ENCODE measurements at regions not wholly inside any gene's neighbourhood (a gene's known extent, or its start where the extent isn't known, plus 50 kb on each side); places are given as distances from the start of the nearest gene placed in this dataset.

DNA sequence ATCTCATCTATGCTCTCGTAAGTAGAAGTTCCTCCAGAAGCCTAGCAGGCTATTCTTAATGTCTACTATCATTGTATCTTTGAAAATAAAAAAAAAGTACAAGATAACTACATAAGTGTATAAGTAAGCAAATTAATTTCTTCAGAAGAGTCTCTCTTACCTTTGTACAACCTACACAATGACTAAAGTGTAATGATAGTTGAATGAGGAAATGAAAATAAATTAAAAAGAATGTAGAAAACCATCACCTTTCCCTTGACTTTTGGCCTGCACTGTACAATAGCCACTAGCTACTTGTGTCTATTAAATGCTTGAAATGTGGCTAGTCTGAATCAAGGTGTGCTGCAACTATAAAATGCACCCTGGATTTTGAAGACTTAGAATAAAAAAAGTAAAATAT lies 229.9 kb upstream of the FOXN3 start:
- Histone ChIP-seq H3K4me1 (no peaks in the 10 kb centered on the region), H3K4me3 (no peak overlapping the region), H3K27me3 (no peaks in the 10 kb centered on the region), H3K9me3 (no peaks in the 10 kb centered on the region), H3K36me3 (no peaks in the 10 kb centered on the region), H3K27ac (no peak overlapping the region)
- intact Hi-C loops (cut with DNase I): no loop called here
- TF ChIP-seq, protein P1, sequence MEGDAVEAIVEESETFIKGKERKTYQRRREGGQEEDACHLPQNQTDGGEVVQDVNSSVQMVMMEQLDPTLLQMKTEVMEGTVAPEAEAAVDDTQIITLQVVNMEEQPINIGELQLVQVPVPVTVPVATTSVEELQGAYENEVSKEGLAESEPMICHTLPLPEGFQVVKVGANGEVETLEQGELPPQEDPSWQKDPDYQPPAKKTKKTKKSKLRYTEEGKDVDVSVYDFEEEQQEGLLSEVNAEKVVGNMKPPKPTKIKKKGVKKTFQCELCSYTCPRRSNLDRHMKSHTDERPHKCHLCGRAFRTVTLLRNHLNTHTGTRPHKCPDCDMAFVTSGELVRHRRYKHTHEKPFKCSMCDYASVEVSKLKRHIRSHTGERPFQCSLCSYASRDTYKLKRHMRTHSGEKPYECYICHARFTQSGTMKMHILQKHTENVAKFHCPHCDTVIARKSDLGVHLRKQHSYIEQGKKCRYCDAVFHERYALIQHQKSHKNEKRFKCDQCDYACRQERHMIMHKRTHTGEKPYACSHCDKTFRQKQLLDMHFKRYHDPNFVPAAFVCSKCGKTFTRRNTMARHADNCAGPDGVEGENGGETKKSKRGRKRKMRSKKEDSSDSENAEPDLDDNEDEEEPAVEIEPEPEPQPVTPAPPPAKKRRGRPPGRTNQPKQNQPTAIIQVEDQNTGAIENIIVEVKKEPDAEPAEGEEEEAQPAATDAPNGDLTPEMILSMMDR (IDR thresholded peaks at IDR 0.05): no peak
- ATAC-seq (no peak), DNase-seq (no peak)
- 95 to 98% methylated on average over 1 of the region's 1 CpG for WGBS, 2 donors

DNA sequence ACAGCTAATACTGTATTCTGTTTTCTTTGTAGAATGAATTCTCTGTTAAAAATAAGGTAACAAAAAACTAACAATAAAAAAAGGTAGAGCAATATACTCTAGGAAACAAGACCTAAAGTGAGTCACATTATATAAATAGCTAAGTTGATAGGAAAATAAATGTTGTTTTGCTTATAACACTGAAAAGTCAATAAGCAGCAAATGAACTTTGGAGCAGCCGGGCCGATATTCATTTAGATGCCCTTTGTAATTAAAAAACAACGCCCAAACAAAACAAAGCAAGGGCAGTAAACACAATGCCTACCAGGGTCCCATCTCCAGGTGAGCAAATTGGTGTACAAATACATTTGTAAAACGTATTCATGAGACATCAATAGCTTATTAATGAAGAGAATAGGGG lies 227.6 kb upstream of the FOXN3 start:
- Histone ChIP-seq H3K27ac (no peak overlapping the region), H3K4me1 (no peaks in the 10 kb centered on the region), H3K36me3 (no peaks in the 10 kb centered on the region), H3K4me3 (no peak overlapping the region), H3K9me3 (peaks cover 0 to 5% (median 0%) of the 10 kb centered on the region in 11 donors), H3K27me3 (no peaks in the 10 kb centered on the region)
- WGBS, 2 donors: 84 to 92% methylated on average over 4 of the region's 4 CpGs
- DNase-seq: no peak
- ATAC-seq: no peak
- intact Hi-C loops (cut with DNase I): no loop called here
- TF ChIP-seq, protein P1 (IDR thresholded peaks at IDR 0.05): no peak

DNA sequence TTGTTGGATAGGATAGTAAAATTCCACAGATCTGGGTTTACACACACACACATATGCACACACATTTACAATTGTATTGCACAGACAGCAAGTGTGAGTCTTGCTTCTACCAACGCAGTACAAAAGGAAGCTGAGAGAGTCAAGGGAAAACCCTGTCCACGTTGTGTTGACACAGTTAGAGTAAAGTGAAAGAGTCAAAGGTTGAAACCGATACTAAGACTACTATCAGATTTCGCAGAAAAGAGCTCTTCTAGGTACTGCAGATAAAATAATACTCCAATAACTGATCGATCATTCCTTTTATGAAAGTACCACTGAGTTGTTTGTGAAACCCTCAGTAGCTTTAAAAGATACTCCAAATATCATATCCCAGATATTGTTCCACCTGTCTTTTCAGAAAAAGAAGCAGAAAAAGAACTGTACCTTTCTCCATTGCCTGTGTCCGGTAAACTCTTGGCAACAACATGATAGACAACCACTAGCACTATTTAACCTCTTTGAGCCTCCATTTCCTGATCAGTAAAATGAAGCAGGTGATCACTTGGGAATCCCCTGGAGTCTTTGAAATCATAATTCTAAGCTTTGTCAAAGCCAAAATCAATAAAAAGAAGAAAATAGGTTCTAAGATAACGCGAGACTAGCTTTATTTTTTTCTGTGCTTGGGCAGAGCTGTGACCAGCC lies 224.6 kb upstream of the FOXN3 start:
- WGBS, 2 donors: 79 to 83% methylated on average over 8 of the region's 8 CpGs
- ATAC-seq (no peak), DNase-seq (no peak)
- peak overlapping the region in 1 of 10 donors; percentile 28 for H3K27ac ChIP-seq
- intact Hi-C loops (cut with DNase I): no loop called here
- peaks cover 0 to 4% (median 0%) of the 10 kb centered on the region in 9 donors for H3K4me1 ChIP-seq
- no peaks in the 10 kb centered on the region for H3K36me3 ChIP-seq
- no peak overlapping the region for H3K4me3 ChIP-seq
- H3K27me3 ChIP-seq: no peaks in the 10 kb centered on the region
- TF ChIP-seq, protein P1 (IDR thresholded peaks at IDR 0.05): no peak
- H3K9me3 ChIP-seq: peaks cover 0 to 7% (median 0%) of the 10 kb centered on the region in 11 donors

DNA sequence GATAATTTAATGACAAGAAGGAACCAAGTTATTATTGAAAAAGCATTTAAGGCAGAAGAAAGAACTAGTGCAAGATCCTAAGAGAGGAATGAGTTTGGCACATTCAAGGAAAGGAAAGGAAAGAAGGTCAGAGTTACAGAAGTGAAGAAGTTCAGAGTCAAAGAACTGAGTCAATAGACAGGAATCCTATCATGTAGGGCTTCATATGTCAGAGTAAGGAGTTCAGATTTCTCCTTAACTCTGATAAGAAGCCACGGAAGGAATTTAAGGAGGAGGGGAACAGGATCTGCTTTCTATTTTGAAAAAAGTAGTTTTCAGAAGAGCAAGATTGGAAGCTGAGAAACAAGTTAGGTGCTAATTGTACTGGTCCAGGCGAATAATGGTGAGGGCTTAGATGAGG lies 223.1 kb upstream of the FOXN3 start:
- Histone ChIP-seq H3K27ac (no peak overlapping the region), H3K27me3 (no peaks in the 10 kb centered on the region), H3K4me3 (no peak overlapping the region), H3K4me1 (peaks cover 0 to 4% (median 0%) of the 10 kb centered on the region in 9 donors), H3K36me3 (no peaks in the 10 kb centered on the region), H3K9me3 (peaks cover 0 to 7% (median 0%) of the 10 kb centered on the region in 11 donors)
- TF ChIP-seq, protein P1 (IDR thresholded peaks at IDR 0.05): no peak
- ATAC-seq: no peak
- intact Hi-C loops (cut with DNase I): no loop called here
- WGBS, 2 donors: 75 to 85% methylated on average over 2 of the region's 2 CpGs
- DNase-seq: no peak
